H1 (cell line): ENCODE measurements at regions not wholly inside any gene's neighbourhood (a gene's known extent, or its start where the extent isn't known, plus 50 kb on each side); places are given as distances from the start of the nearest gene placed in this dataset.

Experiments
- SP1 ChIP-seq: IDR thresholded peaks from 2 replicates; pipeline ENCODE4 v1.6.1; 2011; ENCODE audit warnings: low read depth, low read length
- TF ChIP-seq, protein P1 (sequence below): fragments of 300-600 bp; sonication (generic); IDR thresholded peaks from 2 replicates; pipeline ENCODE4 v1.7.1; 2012; ENCODE audit warnings: low read length, moderate library complexity, mild to moderate bottlenecking, inconsistent platforms; ENCODE audit not compliant: insufficient replicate concordance

DNA sequence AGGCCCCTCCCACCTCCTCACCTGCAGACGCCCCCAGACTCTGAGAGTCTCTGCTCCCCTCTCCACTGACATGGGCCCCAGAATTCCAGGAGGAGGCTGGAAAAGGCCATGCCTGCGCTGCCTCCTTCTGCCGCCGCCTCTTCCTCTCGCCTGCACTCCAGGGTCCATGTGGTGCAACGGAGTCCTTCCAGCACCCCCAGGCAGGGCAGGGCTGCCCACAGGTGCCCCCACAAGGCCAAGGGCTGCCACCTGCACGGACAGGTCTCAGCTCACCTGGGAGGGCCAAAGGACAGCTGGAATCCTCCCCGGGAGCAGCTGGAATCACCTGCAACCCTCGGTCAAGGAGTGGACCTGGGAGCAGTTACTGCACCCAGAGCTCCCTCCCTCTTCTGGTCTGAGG, 194.9 kb downstream of the RBFOX3 start (continued):
- TF ChIP-seq, protein P1, sequence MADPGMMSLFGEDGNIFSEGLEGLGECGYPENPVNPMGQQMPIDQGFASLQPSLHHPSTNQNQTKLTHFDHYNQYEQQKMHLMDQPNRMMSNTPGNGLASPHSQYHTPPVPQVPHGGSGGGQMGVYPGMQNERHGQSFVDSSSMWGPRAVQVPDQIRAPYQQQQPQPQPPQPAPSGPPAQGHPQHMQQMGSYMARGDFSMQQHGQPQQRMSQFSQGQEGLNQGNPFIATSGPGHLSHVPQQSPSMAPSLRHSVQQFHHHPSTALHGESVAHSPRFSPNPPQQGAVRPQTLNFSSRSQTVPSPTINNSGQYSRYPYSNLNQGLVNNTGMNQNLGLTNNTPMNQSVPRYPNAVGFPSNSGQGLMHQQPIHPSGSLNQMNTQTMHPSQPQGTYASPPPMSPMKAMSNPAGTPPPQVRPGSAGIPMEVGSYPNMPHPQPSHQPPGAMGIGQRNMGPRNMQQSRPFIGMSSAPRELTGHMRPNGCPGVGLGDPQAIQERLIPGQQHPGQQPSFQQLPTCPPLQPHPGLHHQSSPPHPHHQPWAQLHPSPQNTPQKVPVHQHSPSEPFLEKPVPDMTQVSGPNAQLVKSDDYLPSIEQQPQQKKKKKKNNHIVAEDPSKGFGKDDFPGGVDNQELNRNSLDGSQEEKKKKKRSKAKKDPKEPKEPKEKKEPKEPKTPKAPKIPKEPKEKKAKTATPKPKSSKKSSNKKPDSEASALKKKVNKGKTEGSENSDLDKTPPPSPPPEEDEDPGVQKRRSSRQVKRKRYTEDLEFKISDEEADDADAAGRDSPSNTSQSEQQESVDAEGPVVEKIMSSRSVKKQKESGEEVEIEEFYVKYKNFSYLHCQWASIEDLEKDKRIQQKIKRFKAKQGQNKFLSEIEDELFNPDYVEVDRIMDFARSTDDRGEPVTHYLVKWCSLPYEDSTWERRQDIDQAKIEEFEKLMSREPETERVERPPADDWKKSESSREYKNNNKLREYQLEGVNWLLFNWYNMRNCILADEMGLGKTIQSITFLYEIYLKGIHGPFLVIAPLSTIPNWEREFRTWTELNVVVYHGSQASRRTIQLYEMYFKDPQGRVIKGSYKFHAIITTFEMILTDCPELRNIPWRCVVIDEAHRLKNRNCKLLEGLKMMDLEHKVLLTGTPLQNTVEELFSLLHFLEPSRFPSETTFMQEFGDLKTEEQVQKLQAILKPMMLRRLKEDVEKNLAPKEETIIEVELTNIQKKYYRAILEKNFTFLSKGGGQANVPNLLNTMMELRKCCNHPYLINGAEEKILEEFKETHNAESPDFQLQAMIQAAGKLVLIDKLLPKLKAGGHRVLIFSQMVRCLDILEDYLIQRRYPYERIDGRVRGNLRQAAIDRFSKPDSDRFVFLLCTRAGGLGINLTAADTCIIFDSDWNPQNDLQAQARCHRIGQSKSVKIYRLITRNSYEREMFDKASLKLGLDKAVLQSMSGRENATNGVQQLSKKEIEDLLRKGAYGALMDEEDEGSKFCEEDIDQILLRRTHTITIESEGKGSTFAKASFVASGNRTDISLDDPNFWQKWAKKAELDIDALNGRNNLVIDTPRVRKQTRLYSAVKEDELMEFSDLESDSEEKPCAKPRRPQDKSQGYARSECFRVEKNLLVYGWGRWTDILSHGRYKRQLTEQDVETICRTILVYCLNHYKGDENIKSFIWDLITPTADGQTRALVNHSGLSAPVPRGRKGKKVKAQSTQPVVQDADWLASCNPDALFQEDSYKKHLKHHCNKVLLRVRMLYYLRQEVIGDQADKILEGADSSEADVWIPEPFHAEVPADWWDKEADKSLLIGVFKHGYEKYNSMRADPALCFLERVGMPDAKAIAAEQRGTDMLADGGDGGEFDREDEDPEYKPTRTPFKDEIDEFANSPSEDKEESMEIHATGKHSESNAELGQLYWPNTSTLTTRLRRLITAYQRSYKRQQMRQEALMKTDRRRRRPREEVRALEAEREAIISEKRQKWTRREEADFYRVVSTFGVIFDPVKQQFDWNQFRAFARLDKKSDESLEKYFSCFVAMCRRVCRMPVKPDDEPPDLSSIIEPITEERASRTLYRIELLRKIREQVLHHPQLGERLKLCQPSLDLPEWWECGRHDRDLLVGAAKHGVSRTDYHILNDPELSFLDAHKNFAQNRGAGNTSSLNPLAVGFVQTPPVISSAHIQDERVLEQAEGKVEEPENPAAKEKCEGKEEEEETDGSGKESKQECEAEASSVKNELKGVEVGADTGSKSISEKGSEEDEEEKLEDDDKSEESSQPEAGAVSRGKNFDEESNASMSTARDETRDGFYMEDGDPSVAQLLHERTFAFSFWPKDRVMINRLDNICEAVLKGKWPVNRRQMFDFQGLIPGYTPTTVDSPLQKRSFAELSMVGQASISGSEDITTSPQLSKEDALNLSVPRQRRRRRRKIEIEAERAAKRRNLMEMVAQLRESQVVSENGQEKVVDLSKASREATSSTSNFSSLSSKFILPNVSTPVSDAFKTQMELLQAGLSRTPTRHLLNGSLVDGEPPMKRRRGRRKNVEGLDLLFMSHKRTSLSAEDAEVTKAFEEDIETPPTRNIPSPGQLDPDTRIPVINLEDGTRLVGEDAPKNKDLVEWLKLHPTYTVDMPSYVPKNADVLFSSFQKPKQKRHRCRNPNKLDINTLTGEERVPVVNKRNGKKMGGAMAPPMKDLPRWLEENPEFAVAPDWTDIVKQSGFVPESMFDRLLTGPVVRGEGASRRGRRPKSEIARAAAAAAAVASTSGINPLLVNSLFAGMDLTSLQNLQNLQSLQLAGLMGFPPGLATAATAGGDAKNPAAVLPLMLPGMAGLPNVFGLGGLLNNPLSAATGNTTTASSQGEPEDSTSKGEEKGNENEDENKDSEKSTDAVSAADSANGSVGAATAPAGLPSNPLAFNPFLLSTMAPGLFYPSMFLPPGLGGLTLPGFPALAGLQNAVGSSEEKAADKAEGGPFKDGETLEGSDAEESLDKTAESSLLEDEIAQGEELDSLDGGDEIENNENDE, result no peak
- TF ChIP-seq SP1, result no peak
